Smooth muscle cell (in vitro differentiated cells): ENCODE measurements at regions not wholly inside any gene's neighbourhood (a gene's known extent, or its start where the extent isn't known, plus 50 kb on each side); places are given as distances from the start of the nearest gene placed in this dataset.

Experiments
- DNase-seq: peaks from one replicate; lab custom pipeline; 2025; ENCODE audit not compliant: unreplicated experiment; lab: John Stamatoyannopoulos, UW
- H2AFZ ChIP-seq: fragments of 200-600 bp; sonication (generic); 2 replicates; pipeline ENCODE4 v1.6.0; 2016; ENCODE audit warnings: antibody characterized with exemption, low read depth, mild to moderate bottlenecking
- H3F3A ChIP-seq: fragments of 200-600 bp; sonication (generic); 2 replicates; pipeline ENCODE4 v1.6.0; 2017; ENCODE audit warnings: antibody characterized with exemption, low read depth
- H3K27ac ChIP-seq: fragments of 200-600 bp; sonication (generic); 2 replicates; pipeline ENCODE4 v1.5.1; 2016; ENCODE audit warnings: low read depth, mild to moderate bottlenecking
- H3K27me3 ChIP-seq: fragments of 200-600 bp; sonication (generic); 2 replicates; pipeline ENCODE4 v1.6.1; 2016; ENCODE audit warnings: low read depth, mild to moderate bottlenecking
- H3K36me3 ChIP-seq: fragments of 200-600 bp; sonication (generic); 2 replicates; pipeline ENCODE4 v1.5.1; 2016; ENCODE audit warnings: low read depth
- H3K4me1 ChIP-seq: fragments of 200-600 bp; sonication (generic); 2 replicates; pipeline ENCODE4 v1.5.1; 2016; ENCODE audit warnings: low read depth
- H3K4me2 ChIP-seq: fragments of 200-600 bp; sonication (generic); 2 replicates; pipeline ENCODE4 v1.6.0; 2016; ENCODE audit warnings: mild to moderate bottlenecking
- H3K4me3 ChIP-seq: fragments of 200-600 bp; sonication (generic); 2 replicates; pipeline ENCODE4 v1.5.1; 2016; ENCODE audit warnings: mild to moderate bottlenecking
- H3K79me2 ChIP-seq: fragments of 200-600 bp; sonication (generic); 2 replicates; pipeline ENCODE4 v1.6.0; 2016; ENCODE audit warnings: low read depth, mild to moderate bottlenecking
- H3K9ac ChIP-seq: fragments of 200-600 bp; sonication (generic); 2 replicates; pipeline ENCODE4 v1.6.0; 2016; ENCODE audit warnings: low read depth
- H3K9me3 ChIP-seq: fragments of 200-600 bp; sonication (generic); replicated peaks from 2 replicates; pipeline ENCODE4 v1.5.1; 2016; ENCODE audit warnings: low read depth
- H4K20me1 ChIP-seq: fragments of 200-600 bp; sonication (generic); 2 replicates; pipeline ENCODE4 v1.6.0; 2016; ENCODE audit warnings: low read depth
- WGBS: methylation state at CpG from one replicate; pipeline ENCODE4 v1.1.7; 2016; ENCODE audit warnings: low lambda C conversion rate; 5-methylcytosine and 5-hydroxymethylcytosine counted together
- TF ChIP-seq, protein P1 (sequence below): fragments of 200-600 bp; sonication (generic); IDR thresholded peaks from 2 replicates; pipeline ENCODE4 v1.5.1; 2017; ENCODE audit warnings: borderline replicate concordance, mild to moderate bottlenecking, antibody characterized with exemption; ENCODE audit not compliant: insufficient read depth, poor library complexity, severe bottlenecking

- H3K27me3 ChIP-seq = no peaks in the 10 kb centered on the region
- no peak overlapping the region for H2AFZ ChIP-seq
- 91% methylated on average over 4 of the region's 4 CpGs for WGBS
- no peaks in the 10 kb centered on the region for H3F3A ChIP-seq
- DNase-seq = no peak
- no peak overlapping the region for H3K4me2 ChIP-seq
- peaks cover 30% of the 10 kb centered on the region for H3K4me1 ChIP-seq
- H3K9ac ChIP-seq = no peak overlapping the region
- H3K9me3 ChIP-seq = no peaks in the 10 kb centered on the region
- H3K27ac ChIP-seq = no peak overlapping the region
- no peaks in the 10 kb centered on the region for H3K36me3 ChIP-seq
- TF ChIP-seq, protein P1, sequence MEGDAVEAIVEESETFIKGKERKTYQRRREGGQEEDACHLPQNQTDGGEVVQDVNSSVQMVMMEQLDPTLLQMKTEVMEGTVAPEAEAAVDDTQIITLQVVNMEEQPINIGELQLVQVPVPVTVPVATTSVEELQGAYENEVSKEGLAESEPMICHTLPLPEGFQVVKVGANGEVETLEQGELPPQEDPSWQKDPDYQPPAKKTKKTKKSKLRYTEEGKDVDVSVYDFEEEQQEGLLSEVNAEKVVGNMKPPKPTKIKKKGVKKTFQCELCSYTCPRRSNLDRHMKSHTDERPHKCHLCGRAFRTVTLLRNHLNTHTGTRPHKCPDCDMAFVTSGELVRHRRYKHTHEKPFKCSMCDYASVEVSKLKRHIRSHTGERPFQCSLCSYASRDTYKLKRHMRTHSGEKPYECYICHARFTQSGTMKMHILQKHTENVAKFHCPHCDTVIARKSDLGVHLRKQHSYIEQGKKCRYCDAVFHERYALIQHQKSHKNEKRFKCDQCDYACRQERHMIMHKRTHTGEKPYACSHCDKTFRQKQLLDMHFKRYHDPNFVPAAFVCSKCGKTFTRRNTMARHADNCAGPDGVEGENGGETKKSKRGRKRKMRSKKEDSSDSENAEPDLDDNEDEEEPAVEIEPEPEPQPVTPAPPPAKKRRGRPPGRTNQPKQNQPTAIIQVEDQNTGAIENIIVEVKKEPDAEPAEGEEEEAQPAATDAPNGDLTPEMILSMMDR = no peak
- H3K4me3 ChIP-seq = no peak overlapping the region
- H3K79me2 ChIP-seq = no peaks in the 10 kb centered on the region
- H4K20me1 ChIP-seq = no peaks in the 10 kb centered on the region
Observed at GRCh38 chr6:164015088-164015484, 600.6 kb downstream of the QKI start.

GRCh38 chr6:164014346-164015087 lies 600.0 kb downstream of the QKI start:
- Histone ChIP-seq H3K4me3 (no peak overlapping the region), H2AFZ (no peak overlapping the region), H3K9ac (no peak overlapping the region), H3F3A (no peaks in the 10 kb centered on the region), H3K36me3 (no peaks in the 10 kb centered on the region), H3K27ac (peak overlapping the region; percentile 60), H3K27me3 (no peaks in the 10 kb centered on the region), H3K4me2 (peak overlapping the region; percentile 52), H3K4me1 (peaks cover 30% of the 10 kb centered on the region), H4K20me1 (no peaks in the 10 kb centered on the region), H3K79me2 (no peaks in the 10 kb centered on the region), H3K9me3 (no peaks in the 10 kb centered on the region)
- TF ChIP-seq, protein P1 = no peak
- 92% methylated on average over 11 of the region's 11 CpGs for WGBS
- DNase-seq = no peak

- Histone ChIP-seq H3K4me3 (no peak overlapping the region), H2AFZ (no peak overlapping the region), H3K9ac (no peak overlapping the region), H3K9me3 (no peaks in the 10 kb centered on the region), H3K36me3 (no peaks in the 10 kb centered on the region), H3F3A (no peaks in the 10 kb centered on the region), H3K4me2 (peak overlapping the region; percentile 52), H4K20me1 (no peaks in the 10 kb centered on the region), H3K27me3 (no peaks in the 10 kb centered on the region), H3K4me1 (peaks cover 34% of the 10 kb centered on the region), H3K79me2 (no peaks in the 10 kb centered on the region), H3K27ac (peak overlapping the region; percentile 60)
- DNase-seq = no peak
- WGBS = 11% methylated on average over 5 of the region's 5 CpGs
- TF ChIP-seq, protein P1 = no peak
Observed at GRCh38 chr6:164013480-164014208, 599.1 kb downstream of the QKI start.

GRCh38 chr6:164011321-164011720 lies 596.8 kb downstream of the QKI start:
- no peak for DNase-seq
- Histone ChIP-seq H3K4me3 (no peak overlapping the region), H4K20me1 (no peaks in the 10 kb centered on the region), H3K36me3 (no peaks in the 10 kb centered on the region), H3F3A (no peaks in the 10 kb centered on the region), H3K27me3 (no peaks in the 10 kb centered on the region), H3K9ac (no peak overlapping the region), H3K9me3 (no peaks in the 10 kb centered on the region), H2AFZ (no peak overlapping the region), H3K27ac (no peak overlapping the region), H3K4me1 (peaks cover 34% of the 10 kb centered on the region), H3K4me2 (no peak overlapping the region), H3K79me2 (no peaks in the 10 kb centered on the region)
- TF ChIP-seq, protein P1 = no peak
- WGBS = 99% methylated on average over 2 of the region's 2 CpGs
